SK-N-SH (cell line): ENCODE measurements at regions not wholly inside any gene's neighbourhood (a gene's known extent, or its start where the extent isn't known, plus 50 kb on each side); places are given as distances from the start of the nearest gene placed in this dataset.

Experiments used
- CTCF ChIA-PET: fragments of 300-600, 350-600 bp; formaldehyde crosslinking; extraction: SDS; loops from one replicate; lab custom pipeline; 2021; lab: Yijun Ruan, JAX
- POLR2A ChIA-PET: fragments of 350-600 bp; sonication (Branson Sonifier 250); formaldehyde crosslinking; extraction: SDS; loops from one replicate; lab custom pipeline; 2020; ENCODE audit warnings: antibody characterized with exemption, inconsistent platforms; lab: Yijun Ruan, JAX
- DNase-seq: peaks from one replicate; pipeline ENCODE4 v3.0.0; 2012
- H2AFZ ChIP-seq: fragments of 200-600 bp; sonication (generic); 2 replicates; pipeline ENCODE4 v1.8.1; 2016; ENCODE audit warnings: antibody characterized with exemption, mild to moderate bottlenecking, low read depth
- H3F3A ChIP-seq: fragments of 200-600 bp; sonication (generic); replicated peaks from 2 replicates; pipeline ENCODE3; 2016; ENCODE audit warnings: antibody characterized with exemption, mild to moderate bottlenecking; ENCODE audit not compliant: insufficient read depth
- H3K27ac ChIP-seq, 2 experiments: fragments of 200-500 bp in 1 of 2; fragments of 200-600 bp in 1 of 2; sonication (Bioruptor generic) in 1 of 2; sonication (generic), shearing (Covaris generic) in 1 of 2; 2 replicates each; pipeline versions ENCODE4 v1.5.1 to v1.6.1; 2014 to 2016; ENCODE audit warnings: low read depth in 2 of 2, inconsistent platforms in 1 of 2, low read length in 1 of 2, mild to moderate bottlenecking in 1 of 2, mixed read lengths in 1 of 2
- H3K27me3 ChIP-seq: fragments of 200-600 bp; sonication (generic), shearing (Covaris generic); 2 replicates; pipeline ENCODE4 v1.6.1; 2016; ENCODE audit warnings: mixed run types; ENCODE audit not compliant: insufficient read depth
- H3K36me3 ChIP-seq, 2 experiments: fragments of 200-500 bp in 1 of 2; fragments of 200-600 bp in 1 of 2; sonication (Bioruptor generic) in 1 of 2; sonication (generic) in 1 of 2; replicated peaks in 1 of 2; 2 replicates each; pipeline versions ENCODE3 to v1.5.1; 2014 to 2016; ENCODE audit warnings: low read length in 1 of 2, mild to moderate bottlenecking in 1 of 2; ENCODE audit not compliant: insufficient read depth in 2 of 2, control insufficient read depth in 1 of 2
- H3K4me1 ChIP-seq, 2 experiments: fragments of 200-500 bp in 1 of 2; fragments of 200-600 bp in 1 of 2; sonication (Bioruptor generic) in 1 of 2; sonication (generic), shearing (Covaris generic) in 1 of 2; 2 replicates each; pipeline versions ENCODE4 v1.5.1 to v1.6.1; 2014 to 2016; ENCODE audit warnings: low read depth in 1 of 2, low read length in 1 of 2, mixed run types in 1 of 2; ENCODE audit not compliant: insufficient read depth in 2 of 2, control insufficient read depth in 1 of 2
- H3K4me2 ChIP-seq: fragments of 200-600 bp; sonication (generic), shearing (Covaris generic); 2 replicates; pipeline ENCODE4 v1.6.1; 2017; ENCODE audit warnings: mixed run types
- H3K4me3 ChIP-seq, 2 experiments: fragments of 200-500 bp in 1 of 2; fragments of 200-600 bp in 1 of 2; sonication (Bioruptor generic) in 1 of 2; sonication (generic), shearing (Covaris generic) in 1 of 2; 2 replicates each; pipeline versions ENCODE4 v1.5.1 to v1.8.1; 2014 to 2016; ENCODE audit warnings: low read depth in 2 of 2, inconsistent platforms in 1 of 2, low read length in 1 of 2, mild to moderate bottlenecking in 1 of 2, mixed read lengths in 1 of 2, moderate library complexity in 1 of 2
- H3K79me2 ChIP-seq: fragments of 200-600 bp; sonication (generic); 2 replicates; pipeline ENCODE4 v1.8.1; 2017; ENCODE audit warnings: mild to moderate bottlenecking; ENCODE audit not compliant: insufficient read depth
- H3K9ac ChIP-seq: fragments of 200-600 bp; sonication (generic); 2 replicates; pipeline ENCODE4 v1.6.1; 2017; ENCODE audit warnings: mixed run types
- H3K9me2 ChIP-seq: fragments of 200-600 bp; sonication (generic); 2 replicates; pipeline ENCODE4 v1.6.1; 2017; ENCODE audit warnings: mixed run types
- H3K9me3 ChIP-seq: fragments of 200-600 bp; sonication (generic); 2 replicates; pipeline ENCODE4 v1.6.1; 2017; ENCODE audit warnings: mixed run types, mild to moderate bottlenecking, moderate library complexity
- H4K20me1 ChIP-seq: fragments of 200-600 bp; sonication (generic); 2 replicates; pipeline ENCODE4 v1.6.1; 2017; ENCODE audit warnings: mild to moderate bottlenecking, mixed run types; ENCODE audit not compliant: insufficient read depth
- CHD2 ChIP-seq: fragments of 150-350 bp; IDR thresholded peaks from 2 replicates; pipeline ENCODE4 v1.6.1; 2018; ENCODE audit warnings: low read length; ENCODE audit not compliant: partially characterized antibody
- ELF1 ChIP-seq: IDR thresholded peaks from 2 replicates; pipeline ENCODE4 v1.4.0; 2012
- EZH2phosphoT487 ChIP-seq: fragments of 200-600 bp; sonication (generic); IDR thresholded peaks from 2 replicates; pipeline ENCODE4 v1.6.1; 2017; ENCODE audit warnings: low read depth, mixed run types, mild to moderate bottlenecking, antibody characterized with exemption, moderate library complexity, borderline replicate concordance
- FOSL2 ChIP-seq: IDR thresholded peaks from 2 replicates; pipeline ENCODE4 v1.4.0; 2012; ENCODE audit warnings: low read depth, mild to moderate bottlenecking, moderate library complexity, borderline replicate concordance
- FOXJ3 ChIP-seq: sonication (generic); formaldehyde crosslinking; IDR thresholded peaks from 2 replicates; pipeline ENCODE4 v1.5.1; 2020; ENCODE audit warnings: mild to moderate bottlenecking, missing genetic modification reagents
- FOXM1 ChIP-seq: IDR thresholded peaks from 2 replicates; pipeline ENCODE4 v1.4.0; 2012; ENCODE audit warnings: low read depth, mild to moderate bottlenecking
- MAX ChIP-seq: IDR thresholded peaks from 2 replicates; pipeline ENCODE4 v1.4.0; 2012; ENCODE audit warnings: low read depth
- MXI1 ChIP-seq: IDR thresholded peaks from 2 replicates; pipeline ENCODE4 v1.6.1; 2012; ENCODE audit warnings: mild to moderate bottlenecking, low read depth, low read length, improper control_type of control experiment
- NFIC ChIP-seq: IDR thresholded peaks from 2 replicates; pipeline ENCODE4 v1.4.0; 2012; ENCODE audit warnings: borderline replicate concordance
- NRF1 ChIP-seq: IDR thresholded peaks from 2 replicates; pipeline ENCODE4 v1.6.1; 2012; ENCODE audit warnings: low read depth, mild to moderate bottlenecking, low read length
- PBX3 ChIP-seq: IDR thresholded peaks from 2 replicates; pipeline ENCODE4; 2012
- POLR2AphosphoS5 ChIP-seq: IDR thresholded peaks from 2 replicates; pipeline ENCODE4 v1.6.1; 2012; ENCODE audit warnings: low read depth, low read length
- RAD21 ChIP-seq: IDR thresholded peaks from 2 replicates; pipeline ENCODE4 v1.6.1; 2012; ENCODE audit warnings: mild to moderate bottlenecking, low read length
- RFX5 ChIP-seq: IDR thresholded peaks from 2 replicates; pipeline ENCODE4 v1.6.1; 2012; ENCODE audit warnings: mild to moderate bottlenecking, improper control_type of control experiment, low read length
- RXRA ChIP-seq: IDR thresholded peaks from 2 replicates; pipeline ENCODE4 v1.4.0; 2012; ENCODE audit warnings: low read depth, mild to moderate bottlenecking, borderline replicate concordance
- SMC3 ChIP-seq: IDR thresholded peaks from 2 replicates; pipeline ENCODE4 v1.6.1; 2012; ENCODE audit warnings: low read depth, low read length, improper control_type of control experiment
- TAF1 ChIP-seq: IDR thresholded peaks from 2 replicates; pipeline ENCODE4 v1.6.1; 2012; ENCODE audit warnings: low read depth, mild to moderate bottlenecking, low read length, moderate library complexity, borderline replicate concordance
- TCF12 ChIP-seq: IDR thresholded peaks from 2 replicates; pipeline ENCODE4 v1.4.0; 2012
- TEAD4 ChIP-seq: IDR thresholded peaks from 2 replicates; pipeline ENCODE4 v1.4.0; 2012; ENCODE audit warnings: mild to moderate bottlenecking, borderline replicate concordance; ENCODE audit not compliant: insufficient read depth
- USF2 ChIP-seq: fragments of 150-350 bp; IDR thresholded peaks from 2 replicates; pipeline ENCODE4 v1.6.1; 2017; ENCODE audit warnings: antibody characterized with exemption, low read length, low read depth, borderline replicate concordance
- YY1 ChIP-seq: IDR thresholded peaks from 2 replicates; pipeline ENCODE4 v1.4.0; 2012; ENCODE audit warnings: low read depth, mild to moderate bottlenecking
- WGBS: methylation state at CpG from one replicate; pipeline ENCODE4 v1.1.6; 2017; ENCODE audit warnings: low lambda C conversion rate; 5-methylcytosine and 5-hydroxymethylcytosine counted together

- no peak overlapping the region for H2AFZ ChIP-seq
- no peak overlapping the region for H3K4me3 ChIP-seq
- no peak overlapping the region for H3K9ac ChIP-seq
- no peaks in the 10 kb centered on the region for H3K9me3 ChIP-seq
- H3K79me2 ChIP-seq = no peaks in the 10 kb centered on the region
- no peak for DNase-seq
- ChIA-PET POLR2A (no interaction called here), CTCF (interaction anchor here (0.8 to 1.5 kb wide), 3 partner anchors 8 to 238 kb away, joined by 3 to 5 read pairs (median 3); no protein-coding TSS in a partner anchor)
- H3K36me3 ChIP-seq = no peaks in the 10 kb centered on the region
- no peaks in the 10 kb centered on the region for H4K20me1 ChIP-seq
- H3F3A ChIP-seq = no peaks in the 10 kb centered on the region
- H3K4me1 ChIP-seq = no peaks in the 10 kb centered on the region
- WGBS = 30% methylated on average over 2 of the region's 2 CpGs
- no peak overlapping the region for H3K27ac ChIP-seq
- peaks cover 62% of the 10 kb centered on the region for H3K27me3 ChIP-seq
- TF ChIP-seq TAF1 = no peak
- TF ChIP-seq FOXJ3 (CRISPR knock-in tag) = no peak
- TF ChIP-seq FOXM1 = no peak
- TF ChIP-seq SMC3 = no peak
- no peak for TF ChIP-seq FOSL2
- no peak for TF ChIP-seq TCF12
- no peak for TF ChIP-seq NFIC
- TF ChIP-seq PBX3 = no peak
- TF ChIP-seq RAD21 = no peak
- H3K4me2 ChIP-seq = no peak overlapping the region
- no peaks in the 10 kb centered on the region for H3K9me2 ChIP-seq
Observed at GRCh38 chr22:27389727-27390075, 411.9 kb downstream of the MN1 start.

- POLR2A ChIA-PET = no interaction called here
- Histone ChIP-seq H3K9me3 (no peaks in the 10 kb centered on the region), H3K27ac (no peak overlapping the region), H4K20me1 (no peaks in the 10 kb centered on the region), H2AFZ (no peak overlapping the region), H3F3A (no peaks in the 10 kb centered on the region), H3K9me2 (no peaks in the 10 kb centered on the region), H3K4me3 (no peak overlapping the region), H3K9ac (no peak overlapping the region), H3K79me2 (no peaks in the 10 kb centered on the region), H3K27me3 (peaks cover 47% of the 10 kb centered on the region), H3K4me2 (no peak overlapping the region), H3K36me3 (no peaks in the 10 kb centered on the region), H3K4me1 (no peaks in the 10 kb centered on the region)
- CTCF ChIA-PET = interaction anchor here (1.2 to 1.5 kb wide), 2 partner anchors 10 to 14 kb away, joined by 3 read pairs; no protein-coding TSS in a partner anchor
- no peak for TF ChIP-seq FOXM1
- TF ChIP-seq MAX = no peak
- TF ChIP-seq YY1 = no peak
- TF ChIP-seq FOXJ3 (CRISPR knock-in tag) = no peak
- TF ChIP-seq ELF1 = no peak
- TF ChIP-seq USF2 = no peak
- no peak for TF ChIP-seq RFX5
- no peak for TF ChIP-seq CHD2
- no peak for TF ChIP-seq EZH2phosphoT487
- TF ChIP-seq SMC3 = no peak
- no peak for TF ChIP-seq NRF1
- TF ChIP-seq MXI1 = no peak
- no peak for TF ChIP-seq NFIC
- no peak for TF ChIP-seq RXRA
- TF ChIP-seq TEAD4 = no peak
- no peak for TF ChIP-seq POLR2AphosphoS5
- no peak for TF ChIP-seq TAF1
- no peak for TF ChIP-seq PBX3
- 45% methylated on average over 7 of the region's 7 CpGs for WGBS
- no peak for DNase-seq
Observed at GRCh38 chr22:27391092-27391770, 410.3 kb downstream of the MN1 start.
